HG03196 (cell line): ENCODE measurements at regions not wholly inside any gene's neighbourhood (a gene's known extent, or its start where the extent isn't known, plus 50 kb on each side); places are given as distances from the start of the nearest gene placed in this dataset.

Source experiments
- ATAC-seq: cut with Tn5 transposase; IDR thresholded peaks from one replicate; pipeline ENCODE4 v1.9.1; 2021; ENCODE audit not compliant: unreplicated experiment

DNA sequence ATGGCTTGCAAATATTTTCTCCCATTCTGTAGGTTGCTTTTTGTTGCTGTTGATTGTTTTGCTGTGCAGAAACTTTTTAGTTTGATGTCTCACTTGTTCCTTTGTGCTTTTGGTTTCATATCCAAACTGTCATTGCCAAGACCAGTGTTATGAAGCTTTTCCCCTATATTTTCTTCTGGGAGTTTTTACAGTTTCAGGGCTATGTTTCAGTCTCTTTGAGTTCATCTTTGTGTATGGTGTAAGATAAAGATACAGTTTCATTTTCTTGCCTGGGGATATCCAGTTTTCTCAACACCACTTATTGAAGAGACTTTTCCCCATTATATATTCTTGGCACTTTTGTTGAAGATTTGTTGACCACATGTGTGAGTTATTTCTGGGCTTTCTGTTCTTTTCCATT is 139.9 kb downstream of the MRPL57 start:
- no peak for ATAC-seq

DNA sequence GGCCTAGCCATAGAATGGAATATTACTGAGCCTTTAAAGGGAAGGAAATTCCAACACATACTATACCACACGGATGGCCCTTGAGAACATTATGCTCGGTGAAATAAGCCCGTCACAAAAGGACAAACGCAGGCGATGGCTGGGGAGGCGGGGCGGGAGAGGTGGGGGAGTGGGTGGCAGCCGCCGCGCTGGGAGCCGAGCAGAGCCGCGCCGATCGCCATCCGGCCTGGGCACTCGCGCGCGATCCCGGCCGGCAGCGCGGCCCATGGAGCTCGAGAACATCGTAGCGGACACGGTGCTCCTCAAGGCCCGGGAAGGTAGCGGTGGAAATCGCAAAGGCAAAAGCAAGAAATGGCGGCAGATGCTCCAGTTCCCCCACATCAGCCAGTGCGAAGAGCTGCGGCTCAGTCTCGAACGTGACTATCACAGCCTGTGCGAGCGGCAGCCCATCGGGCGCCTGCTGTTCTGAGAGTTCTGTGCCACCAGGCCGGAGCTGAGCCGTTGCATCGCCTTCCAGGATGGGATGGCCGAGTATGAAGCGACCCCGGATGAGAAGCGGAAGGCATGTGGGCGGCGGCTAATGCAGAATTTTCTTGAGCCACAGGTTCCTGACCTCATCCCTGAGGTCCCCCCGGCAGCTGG is 140.1 kb downstream of the ZDHHC20 start:
- ATAC-seq, result no peak

DNA sequence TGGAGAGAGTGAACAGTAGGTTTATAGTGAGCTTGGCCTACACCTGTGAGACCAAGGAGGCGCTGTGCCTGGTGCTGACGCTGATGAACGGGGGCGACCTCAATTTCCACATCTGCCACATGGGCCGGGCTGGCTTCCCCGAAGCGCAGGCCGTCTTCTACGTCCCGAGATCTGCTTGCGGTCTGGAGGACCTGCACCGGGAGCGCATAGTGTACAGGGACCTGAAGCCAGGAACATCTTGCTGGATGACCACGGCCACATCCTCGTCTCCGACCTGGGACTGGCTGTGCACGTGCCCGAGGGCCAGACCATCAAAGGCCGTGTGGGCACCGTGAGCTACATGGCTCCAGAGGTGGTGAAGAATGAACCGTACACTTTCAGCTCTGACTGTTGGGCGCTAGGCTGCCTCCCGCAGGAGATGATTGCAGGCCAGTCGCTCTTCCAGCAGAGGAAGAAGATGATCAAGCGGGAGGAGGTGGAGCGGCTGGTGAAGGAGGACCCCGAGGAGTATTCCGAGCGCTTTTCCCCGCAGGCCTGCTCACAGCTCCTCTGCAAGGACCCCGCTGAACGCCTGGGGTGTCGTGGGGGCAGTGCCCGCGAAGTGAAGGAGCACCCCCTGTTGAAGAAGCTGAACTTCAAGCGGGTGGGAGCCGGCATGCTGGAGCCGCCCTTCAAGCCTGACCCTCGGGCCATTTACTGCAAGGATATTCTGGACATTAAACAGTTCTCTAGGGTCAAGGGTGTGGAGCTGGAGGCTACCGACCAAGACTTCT is 139.0 kb downstream of the ZDHHC20 start:
- no peak for ATAC-seq

DNA sequence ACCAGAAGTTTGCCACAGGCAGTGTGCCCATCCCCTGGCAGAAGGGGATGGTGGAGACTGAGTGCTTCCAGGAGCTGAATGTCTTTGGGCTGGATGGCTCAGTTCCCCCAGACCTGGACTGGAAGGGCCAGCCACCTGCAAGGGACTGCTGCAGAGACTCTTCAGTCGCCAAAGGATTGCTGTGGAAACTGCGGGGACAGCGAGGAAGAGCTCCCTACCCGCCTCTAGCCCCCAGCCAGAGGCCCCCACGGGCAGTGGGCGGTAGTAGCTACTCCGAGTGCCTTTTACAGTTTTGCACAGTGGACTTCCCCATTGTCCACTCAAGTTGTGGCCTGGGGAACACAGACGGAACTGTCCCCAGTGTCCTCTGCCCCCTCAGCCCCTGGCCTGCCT is 138.5 kb downstream of the ZDHHC20 start:
- ATAC-seq, result no peak

DNA sequence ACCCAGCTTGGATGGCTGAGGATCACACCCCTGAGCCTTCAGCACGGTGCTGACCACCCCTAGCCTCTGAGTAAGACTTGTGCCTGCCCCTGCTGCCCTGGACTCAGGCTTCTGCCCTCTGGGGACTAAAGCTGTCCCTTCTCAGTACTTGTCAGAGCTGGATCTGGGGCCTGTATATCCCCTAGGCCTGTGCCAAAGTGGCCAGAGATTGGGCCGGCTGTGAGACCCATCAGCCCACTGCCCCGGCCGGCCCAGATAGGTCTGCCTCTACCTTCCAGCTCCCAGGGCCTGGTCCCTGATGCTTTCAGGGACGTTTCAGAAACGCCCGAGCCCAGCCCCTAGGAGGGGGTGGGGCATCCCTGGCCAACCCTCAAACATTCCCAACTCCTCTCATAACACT is 137.8 kb downstream of the ZDHHC20 start:
- ATAC-seq, result no peak

GRCh38 chr13:21322327-21322965 is 136.7 kb downstream of the ZDHHC20 start:
- ATAC-seq, result no peak
